ENCODE measurements at regions not wholly inside any gene's neighbourhood (a gene's known extent, or its start where the extent isn't known, plus 50 kb on each side); places are given as distances from the start of the nearest gene placed in this dataset.

GRCh38 chr14:49424436-49425331 lies 161.5 kb downstream of the RPS29 start:
- ATAC-seq: no peak

GRCh38 chr14:49420201-49420600 lies 166.0 kb downstream of the RPS29 start:
- TF ChIP-seq ZFP30 (CRISPR knock-in tag; IDR thresholded peaks at IDR 0.05) (no peak), OSR1 (CRISPR knock-in tag; IDR thresholded peaks at IDR 0.05) (no peak), ZC3H10 (CRISPR knock-in tag; IDR thresholded peaks at IDR 0.05) (no peak), GLIS3 (CRISPR knock-in tag; IDR thresholded peaks at IDR 0.05) (no peak), RARB (CRISPR knock-in tag; IDR thresholded peaks at IDR 0.05) (no peak), TOX (CRISPR knock-in tag; IDR thresholded peaks at IDR 0.05; ENCODE audit: borderline replicate concordance) (no peak), ESRRG (CRISPR knock-in tag; IDR thresholded peaks at IDR 0.05) (no peak), CSDC2 (CRISPR knock-in tag; IDR thresholded peaks at IDR 0.05) (no peak), ARNTL (CRISPR knock-in tag; IDR thresholded peaks at IDR 0.05; ENCODE audit: borderline replicate concordance, low read depth) (no peak), CREB5 (CRISPR knock-in tag; IDR thresholded peaks at IDR 0.05; ENCODE audit: low read depth) (no peak)
- ATAC-seq: no peak

More at GRCh38 chr14:49424436-49425331, 161.5 kb downstream of the RPS29 start:
- TF ChIP-seq GLIS3 (CRISPR knock-in tag; IDR thresholded peaks at IDR 0.05) (no peak), ZFP30 (CRISPR knock-in tag; IDR thresholded peaks at IDR 0.05) (no peak), PPARA (CRISPR knock-in tag; IDR thresholded peaks at IDR 0.05; ENCODE audit: borderline replicate concordance) (no peak), PATZ1 (CRISPR knock-in tag; IDR thresholded peaks at IDR 0.05; ENCODE audit: borderline replicate concordance) (no peak), ZC3H10 (CRISPR knock-in tag; IDR thresholded peaks at IDR 0.05) (no peak), TOX (CRISPR knock-in tag; IDR thresholded peaks at IDR 0.05; ENCODE audit: borderline replicate concordance) (no peak), ARNTL (CRISPR knock-in tag; IDR thresholded peaks at IDR 0.05; ENCODE audit: borderline replicate concordance, low read depth) (no peak), CREB5 (CRISPR knock-in tag; IDR thresholded peaks at IDR 0.05; ENCODE audit: low read depth) (no peak), POU6F1 (CRISPR knock-in tag; IDR thresholded peaks at IDR 0.05; ENCODE audit: borderline replicate concordance, low read depth) (no peak), ZFP3 (CRISPR knock-in tag; IDR thresholded peaks at IDR 0.05) (no peak), SNAI2 (CRISPR knock-in tag; IDR thresholded peaks at IDR 0.05) (no peak)

GRCh38 chr14:49418789-49419188 lies 167.4 kb downstream of the RPS29 start:
- ATAC-seq: no peak
- no peak for TF ChIP-seq SNAI2 (CRISPR knock-in tag; IDR thresholded peaks at IDR 0.05)

GRCh38 chr14:49417790-49418189 lies 168.4 kb downstream of the RPS29 start:
- TF ChIP-seq ZC3H10 (CRISPR knock-in tag; IDR thresholded peaks at IDR 0.05) (no peak), GLIS3 (CRISPR knock-in tag; IDR thresholded peaks at IDR 0.05) (no peak), ISL1 (CRISPR knock-in tag; IDR thresholded peaks at IDR 0.05) (no peak), ZFP30 (CRISPR knock-in tag; IDR thresholded peaks at IDR 0.05) (no peak), CSRNP3 (CRISPR knock-in tag; IDR thresholded peaks at IDR 0.05) (no peak), TSHZ2 (CRISPR knock-in tag; IDR thresholded peaks at IDR 0.05) (no peak), POU6F1 (CRISPR knock-in tag; IDR thresholded peaks at IDR 0.05; ENCODE audit: borderline replicate concordance, low read depth) (no peak), TCF4 (CRISPR knock-in tag; IDR thresholded peaks at IDR 0.05; ENCODE audit: borderline replicate concordance) (no peak)
- ATAC-seq: no peak

Measured in SK-N-SH treated with all-trans-retinoic acid at 6 μM for 48 hours (cell line).